Endodermal cell (in vitro differentiated cells): ENCODE measurements at regions not wholly inside any gene's neighbourhood (a gene's known extent, or its start where the extent isn't known, plus 50 kb on each side); places are given as distances from the start of the nearest gene placed in this dataset.

Experiments used
- DNase-seq: peaks from one replicate; pipeline ENCODE4 v3.0.0-alpha.2; 2017
- H3K27ac ChIP-seq: 2 replicates; pipeline ENCODE4 v1.5.1; 2013; ENCODE audit warnings: mild to moderate bottlenecking, low read depth, low read length, moderate library complexity
- H3K27me3 ChIP-seq: 2 replicates; pipeline ENCODE4 v1.6.1; 2013; ENCODE audit warnings: mild to moderate bottlenecking, low read length, moderate library complexity; ENCODE audit not compliant: insufficient read depth, control insufficient read depth, poor library complexity, severe bottlenecking
- H3K36me3 ChIP-seq: 2 replicates; pipeline ENCODE4 v1.7.0; 2013; ENCODE audit warnings: mild to moderate bottlenecking, low read length, moderate library complexity; ENCODE audit not compliant: control insufficient read depth, insufficient read depth
- H3K4me1 ChIP-seq: one replicate; pipeline ENCODE4 v1.7.0; 2013; ENCODE audit warnings: low read length; ENCODE audit not compliant: control insufficient read depth, insufficient read depth
- H3K4me3 ChIP-seq: 2 replicates; pipeline ENCODE4 v1.5.1; 2013; ENCODE audit warnings: mild to moderate bottlenecking, low read length, moderate library complexity
- H3K9ac ChIP-seq: 2 replicates; pipeline ENCODE4 v1.6.1; 2013; ENCODE audit warnings: mild to moderate bottlenecking, low read length, moderate library complexity; ENCODE audit not compliant: poor library complexity, severe bottlenecking; ENCODE audit errors: extremely low read depth
- H3K9me3 ChIP-seq: 2 replicates; pipeline ENCODE4 v1.6.1; 2013; ENCODE audit warnings: mild to moderate bottlenecking, low read length, moderate library complexity; ENCODE audit not compliant: control insufficient read depth
- H3K27ac Mint-ChIP-seq: 2 replicates; pipeline ENCODE4 v1.8.0; 2020; ENCODE audit warnings: mixed read lengths
- H3K27me3 Mint-ChIP-seq: 2 replicates; pipeline ENCODE4 v1.8.0; 2021; ENCODE audit warnings: mild to moderate bottlenecking, mixed read lengths; ENCODE audit not compliant: insufficient read depth
- H3K36me3 Mint-ChIP-seq: 2 replicates; pipeline ENCODE4 v1.8.0; 2020; ENCODE audit warnings: low read depth, mixed read lengths
- H3K4me1 Mint-ChIP-seq: 2 replicates; pipeline ENCODE4 v1.8.0; 2020; ENCODE audit warnings: mixed read lengths
- H3K4me3 Mint-ChIP-seq: 2 replicates; pipeline ENCODE4 v1.8.0; 2020; ENCODE audit warnings: mild to moderate bottlenecking, moderate library complexity, mixed read lengths
- H3K9me3 Mint-ChIP-seq: 2 replicates; pipeline ENCODE4 v1.8.0; 2020; ENCODE audit warnings: mild to moderate bottlenecking, mixed read lengths
- CTCF ChIP-seq: fragments of 200-600 bp; sonication (generic); conservative IDR thresholded peaks from 2 replicates; pipeline ENCODE4 v1.5.0; 2021; ENCODE audit warnings: antibody characterized with exemption, mild to moderate bottlenecking
- WGBS, 2 experiments: methylation state at CpG; one replicate each; pipeline versions ENCODE4 v1.1.5 to v1.1.7; 2013; ENCODE audit warnings: missing lambda C conversion rate in 2 of 2, mixed read lengths in 1 of 2; ENCODE audit not compliant: insufficient coverage in 1 of 2, insufficient read length in 1 of 2; 5-methylcytosine and 5-hydroxymethylcytosine counted together

GRCh38 chr12:127419111-127419510 lies 847.9 kb upstream of the TMEM132C start:
- Histone ChIP-seq H3K27ac (no peak overlapping the region), H3K9ac (no peak overlapping the region), H3K36me3 (no peaks in the 10 kb centered on the region), H3K4me3 (no peak overlapping the region), H3K9me3 (no peaks in the 10 kb centered on the region), H3K27me3 (no peaks in the 10 kb centered on the region), H3K4me1 (no peaks in the 10 kb centered on the region)
- no peak for DNase-seq
- 89 to 96% methylated on average over 2 of the region's 2 CpGs for WGBS, 2 experiments
- H3K4me3 Mint-ChIP-seq = no peak overlapping the region
- no peaks in the 10 kb centered on the region for H3K36me3 Mint-ChIP-seq
- TF ChIP-seq CTCF = no peak
- H3K27ac Mint-ChIP-seq = no peak overlapping the region
- peaks cover 4% of the 10 kb centered on the region for H3K9me3 Mint-ChIP-seq
- peaks cover 13% of the 10 kb centered on the region for H3K4me1 Mint-ChIP-seq
- H3K27me3 Mint-ChIP-seq = peaks cover 11% of the 10 kb centered on the region

GRCh38 chr12:127421614-127422013 lies 845.4 kb upstream of the TMEM132C start:
- Mint-ChIP-seq H3K27ac (no peak overlapping the region), H3K36me3 (no peaks in the 10 kb centered on the region), H3K9me3 (peaks cover 4% of the 10 kb centered on the region), H3K4me3 (no peak overlapping the region), H3K4me1 (no peaks in the 10 kb centered on the region), H3K27me3 (peaks cover 4% of the 10 kb centered on the region)
- no peaks in the 10 kb centered on the region for H3K27me3 ChIP-seq
- H3K4me1 ChIP-seq = no peaks in the 10 kb centered on the region
- no peaks in the 10 kb centered on the region for H3K9me3 ChIP-seq
- no peak for DNase-seq
- TF ChIP-seq CTCF = no peak
- no peak overlapping the region for H3K9ac ChIP-seq
- H3K27ac ChIP-seq = no peak overlapping the region
- no peak overlapping the region for H3K4me3 ChIP-seq
- no peaks in the 10 kb centered on the region for H3K36me3 ChIP-seq
- WGBS, 2 experiments = 83 to 85% methylated on average over 4 to 5 of the region's 5 CpGs

GRCh38 chr12:127422935-127423566 lies 843.9 kb upstream of the TMEM132C start:
- no peaks in the 10 kb centered on the region for H3K4me1 Mint-ChIP-seq
- Histone ChIP-seq H3K9ac (no peak overlapping the region), H3K27ac (no peak overlapping the region), H3K9me3 (no peaks in the 10 kb centered on the region), H3K27me3 (no peaks in the 10 kb centered on the region), H3K36me3 (no peaks in the 10 kb centered on the region), H3K4me1 (no peaks in the 10 kb centered on the region), H3K4me3 (no peak overlapping the region)
- H3K4me3 Mint-ChIP-seq = no peak overlapping the region
- no peak for TF ChIP-seq CTCF
- H3K27ac Mint-ChIP-seq = no peak overlapping the region
- H3K36me3 Mint-ChIP-seq = no peaks in the 10 kb centered on the region
- H3K27me3 Mint-ChIP-seq = peaks cover 4% of the 10 kb centered on the region
- WGBS, 2 experiments = 87 to 100% methylated on average over 2 to 9 of the region's 9 CpGs
- DNase-seq = no peak
- no peaks in the 10 kb centered on the region for H3K9me3 Mint-ChIP-seq
